RWPE2 (cell line): ENCODE measurements at regions not wholly inside any gene's neighbourhood (a gene's known extent, or its start where the extent isn't known, plus 50 kb on each side); places are given as distances from the start of the nearest gene placed in this dataset.
"Not testable (repeated sequence)": the region's sequence is repeated elsewhere in the genome, so short reads cannot be mapped to it uniquely, and the experiment has no call there.

ENCODE experiments used
- ATAC-seq: fragments of 200-7000 bp; cut with Tn5 transposase; 3 replicates; pipeline ENCODE4 v1.9.1; 2021; ENCODE audit warnings: low read depth
- DNase-seq: peaks from one replicate; pipeline ENCODE4 v3.0.0-alpha.2; 2020; ENCODE audit warnings: low spot score
- H3K27ac ChIP-seq: fragments of 450-650 bp; 2 replicates; pipeline ENCODE4 v1.5.1; 2017; ENCODE audit warnings: mild to moderate bottlenecking; ENCODE audit not compliant: poor library complexity, severe bottlenecking
- H3K27me3 ChIP-seq: fragments of 250-450 bp; sonication (Bioruptor Pico); 2 replicates; pipeline ENCODE4 v1.5.1; 2021; ENCODE audit warnings: mild to moderate bottlenecking, moderate library complexity; ENCODE audit not compliant: insufficient read depth, poor library complexity, severe bottlenecking
- H3K36me3 ChIP-seq: fragments of 250-450 bp; sonication (Bioruptor Pico); 2 replicates; pipeline ENCODE4 v1.5.1; 2020; ENCODE audit warnings: low read depth, mild to moderate bottlenecking, moderate library complexity
- H3K4me1 ChIP-seq: fragments of 250-450 bp; sonication (Bioruptor Pico); 2 replicates; pipeline ENCODE4 v1.5.1; 2021; ENCODE audit warnings: mild to moderate bottlenecking, moderate library complexity; ENCODE audit not compliant: insufficient read depth, poor library complexity, severe bottlenecking
- H3K4me3 ChIP-seq: fragments of 250-450 bp; sonication (Bioruptor Pico); 2 replicates; pipeline ENCODE4 v1.5.1; 2021; ENCODE audit warnings: mild to moderate bottlenecking, moderate library complexity; ENCODE audit not compliant: severe bottlenecking
- H3K9me3 ChIP-seq: fragments of 250-450 bp; sonication (Bioruptor Pico); 2 replicates; pipeline ENCODE4 v1.5.1; 2021; ENCODE audit warnings: mild to moderate bottlenecking, moderate library complexity; ENCODE audit not compliant: severe bottlenecking
- TF ChIP-seq, protein P1 (sequence below): fragments of 450-650 bp; IDR thresholded peaks from one replicate; pipeline ENCODE4 v1.5.1; 2017; ENCODE audit warnings: mild to moderate bottlenecking, moderate library complexity; ENCODE audit not compliant: poor library complexity, severe bottlenecking

DNA sequence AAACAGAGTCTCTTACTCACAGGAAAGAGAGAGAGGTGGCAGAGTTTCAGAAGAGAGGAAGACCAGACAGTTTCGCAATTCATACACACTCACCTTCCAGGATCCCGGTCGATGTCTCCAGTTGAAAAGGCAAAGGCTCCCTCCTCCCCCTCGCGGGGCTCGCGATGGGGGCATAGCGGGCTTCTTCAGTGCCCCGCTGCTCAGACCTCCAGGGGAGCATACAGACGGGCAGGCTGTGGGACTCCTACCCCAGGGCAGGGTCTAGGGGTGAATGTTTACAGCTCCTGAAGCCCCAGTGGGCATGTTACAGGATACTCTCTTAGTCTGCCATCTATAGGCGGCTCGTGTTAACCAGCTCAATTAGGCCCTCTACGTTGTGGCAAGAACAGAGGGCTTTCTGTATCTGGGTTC, 139.2 kb downstream of the SLITRK5 start:
- no peak overlapping the region for H3K4me3 ChIP-seq
- DNase-seq (no peak), ATAC-seq (no peak)
- H3K4me1 ChIP-seq: no peaks in the 10 kb centered on the region
- H3K9me3 ChIP-seq: no peaks in the 10 kb centered on the region
- TF ChIP-seq, protein P1, sequence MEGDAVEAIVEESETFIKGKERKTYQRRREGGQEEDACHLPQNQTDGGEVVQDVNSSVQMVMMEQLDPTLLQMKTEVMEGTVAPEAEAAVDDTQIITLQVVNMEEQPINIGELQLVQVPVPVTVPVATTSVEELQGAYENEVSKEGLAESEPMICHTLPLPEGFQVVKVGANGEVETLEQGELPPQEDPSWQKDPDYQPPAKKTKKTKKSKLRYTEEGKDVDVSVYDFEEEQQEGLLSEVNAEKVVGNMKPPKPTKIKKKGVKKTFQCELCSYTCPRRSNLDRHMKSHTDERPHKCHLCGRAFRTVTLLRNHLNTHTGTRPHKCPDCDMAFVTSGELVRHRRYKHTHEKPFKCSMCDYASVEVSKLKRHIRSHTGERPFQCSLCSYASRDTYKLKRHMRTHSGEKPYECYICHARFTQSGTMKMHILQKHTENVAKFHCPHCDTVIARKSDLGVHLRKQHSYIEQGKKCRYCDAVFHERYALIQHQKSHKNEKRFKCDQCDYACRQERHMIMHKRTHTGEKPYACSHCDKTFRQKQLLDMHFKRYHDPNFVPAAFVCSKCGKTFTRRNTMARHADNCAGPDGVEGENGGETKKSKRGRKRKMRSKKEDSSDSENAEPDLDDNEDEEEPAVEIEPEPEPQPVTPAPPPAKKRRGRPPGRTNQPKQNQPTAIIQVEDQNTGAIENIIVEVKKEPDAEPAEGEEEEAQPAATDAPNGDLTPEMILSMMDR: no peak
- no peaks in the 10 kb centered on the region for H3K27me3 ChIP-seq
- H3K36me3 ChIP-seq: no peaks in the 10 kb centered on the region
- no peak overlapping the region for H3K27ac ChIP-seq

DNA sequence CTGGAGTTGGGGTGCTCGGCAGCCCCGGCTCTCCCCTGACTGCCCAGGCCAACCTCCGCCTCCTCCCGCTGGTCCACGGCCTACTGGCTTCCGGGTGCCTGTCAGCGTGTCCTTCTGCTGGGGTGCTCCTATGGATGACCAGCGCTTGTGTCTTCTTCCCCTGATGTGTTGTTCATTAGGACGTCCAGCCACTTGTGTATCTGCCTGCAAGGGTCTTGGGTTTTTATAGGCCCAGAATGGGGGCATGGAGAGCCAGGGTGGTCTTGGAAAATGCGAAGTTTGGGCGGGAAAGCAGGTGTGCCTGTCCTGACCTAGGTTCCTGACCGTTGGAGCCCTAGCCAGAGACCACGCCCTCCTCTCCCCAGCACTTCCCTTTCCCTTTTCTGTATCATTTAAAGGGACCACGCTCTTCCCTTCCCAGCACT, 139.8 kb downstream of the SLITRK5 start:
- DNase-seq (no peak), ATAC-seq (no peak)
- TF ChIP-seq, protein P1: no peak
- H3K4me1 ChIP-seq: no peaks in the 10 kb centered on the region
- H3K36me3 ChIP-seq: no peaks in the 10 kb centered on the region
- no peak overlapping the region for H3K27ac ChIP-seq
- H3K27me3 ChIP-seq: no peaks in the 10 kb centered on the region
- no peaks in the 10 kb centered on the region for H3K9me3 ChIP-seq
- H3K4me3 ChIP-seq: no peak overlapping the region

DNA sequence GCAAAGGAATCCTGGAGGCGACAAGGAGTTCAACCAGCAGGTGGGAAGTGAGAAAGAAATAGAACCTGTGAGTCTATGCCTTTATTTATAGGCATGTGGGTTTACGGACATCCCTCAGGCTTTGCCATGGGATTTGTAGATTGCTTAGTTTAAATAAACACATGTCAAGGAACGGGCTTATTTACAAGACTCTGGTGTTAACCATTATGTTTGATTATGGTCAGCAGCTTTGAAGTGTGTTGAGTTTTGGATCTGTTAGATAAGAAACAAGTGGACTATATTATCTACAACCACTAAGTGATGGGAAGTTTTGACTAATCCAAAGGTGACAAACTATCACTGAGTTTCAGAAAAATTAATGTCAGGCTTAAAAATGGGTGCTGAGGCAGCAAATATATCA, 143.2 kb downstream of the SLITRK5 start:
- ATAC-seq: no peak
- TF ChIP-seq, protein P1: no peak
- H3K4me3 ChIP-seq: no peak overlapping the region
- H3K4me1 ChIP-seq: no peaks in the 10 kb centered on the region
- H3K27ac ChIP-seq: no peak overlapping the region
- no peaks in the 10 kb centered on the region for H3K36me3 ChIP-seq
- no peaks in the 10 kb centered on the region for H3K9me3 ChIP-seq
- DNase-seq: no peak
- H3K27me3 ChIP-seq: no peaks in the 10 kb centered on the region

DNA sequence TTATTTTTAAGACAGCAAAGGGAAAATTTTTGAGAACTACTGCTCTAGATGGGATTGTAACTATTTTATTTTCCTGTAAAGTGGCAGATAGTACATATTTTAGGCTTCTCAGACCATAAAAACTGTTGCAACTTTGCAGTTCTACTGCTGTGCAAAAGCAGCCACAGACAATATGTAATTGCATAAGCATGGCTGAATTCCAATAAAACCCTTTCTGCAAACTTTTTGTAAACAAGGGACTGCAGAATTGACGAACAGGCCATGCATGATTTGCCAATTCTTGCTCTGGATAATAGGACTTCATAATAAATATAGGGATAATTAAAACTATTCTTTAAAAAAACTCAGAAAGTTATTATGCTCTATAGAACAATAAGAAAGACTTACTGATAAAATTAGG, 149.1 kb downstream of the SLITRK5 start:
- Histone ChIP-seq H3K9me3 (no peaks in the 10 kb centered on the region), H3K27me3 (no peaks in the 10 kb centered on the region), H3K4me1 (no peaks in the 10 kb centered on the region), H3K27ac (no peak overlapping the region), H3K36me3 (no peaks in the 10 kb centered on the region), H3K4me3 (no peak overlapping the region)
- TF ChIP-seq, protein P1: no peak
- no peak for ATAC-seq
- DNase-seq: no peak

DNA sequence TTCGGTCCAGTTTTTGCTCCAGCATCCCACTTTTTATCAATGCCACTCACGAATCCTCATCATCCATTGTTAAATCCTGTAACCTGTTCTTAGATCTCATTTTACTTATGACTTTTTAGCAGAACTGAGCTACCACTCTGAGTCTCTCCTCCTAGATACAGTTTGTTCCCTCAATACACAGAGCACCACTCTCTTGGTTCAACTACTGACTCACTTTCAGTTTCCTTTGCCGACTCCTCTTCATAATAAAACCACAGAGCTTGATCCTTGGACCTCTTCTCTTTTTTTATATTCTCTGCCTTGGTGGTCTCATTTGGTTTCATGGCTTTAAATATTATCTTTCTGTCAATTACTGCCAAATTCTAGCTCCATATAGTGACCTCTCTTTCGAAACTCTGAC, 150.3 kb downstream of the SLITRK5 start:
- no peaks in the 10 kb centered on the region for H3K36me3 ChIP-seq
- no peak overlapping the region for H3K4me3 ChIP-seq
- TF ChIP-seq, protein P1: no peak
- no peaks in the 10 kb centered on the region for H3K9me3 ChIP-seq
- H3K27ac ChIP-seq: no peak overlapping the region
- ATAC-seq: no peak
- no peak for DNase-seq
- no peaks in the 10 kb centered on the region for H3K27me3 ChIP-seq
- H3K4me1 ChIP-seq: no peaks in the 10 kb centered on the region

DNA sequence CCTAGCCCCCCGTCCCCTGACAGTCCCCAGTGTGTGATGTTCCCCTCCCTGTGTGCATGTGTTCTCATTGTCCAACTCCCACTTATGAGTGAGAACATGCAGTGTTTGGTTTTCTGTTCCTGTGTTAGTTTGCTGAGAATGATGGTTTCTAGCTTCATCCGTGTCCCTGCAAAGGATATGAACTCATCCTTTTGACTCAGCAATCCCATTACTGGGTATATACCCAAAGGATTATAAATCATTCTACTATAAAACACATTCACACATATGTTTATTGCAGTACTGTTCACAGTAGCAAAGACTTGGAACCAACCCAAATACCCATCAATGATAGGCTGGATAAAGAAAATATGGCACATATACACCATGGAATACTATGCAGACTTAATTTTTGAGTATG, 155.1 kb downstream of the SLITRK5 start:
- DNase-seq, ATAC-seq, H3K4me1 ChIP-seq, H3K4me3 ChIP-seq, H3K27me3 ChIP-seq, H3K9me3 ChIP-seq, H3K27ac ChIP-seq, H3K36me3 ChIP-seq: not testable (repeated sequence)
